ACC112 (cell line): ENCODE measurements at regions not wholly inside any gene's neighbourhood (a gene's known extent, or its start where the extent isn't known, plus 50 kb on each side); places are given as distances from the start of the nearest gene placed in this dataset.

Experiments
- H2AFZ ChIP-seq: fragments of 200-600 bp; sonication (generic); one replicate; pipeline ENCODE4 v1.6.0; 2017; ENCODE audit warnings: antibody characterized with exemption, low read length; ENCODE audit not compliant: unreplicated experiment
- H3K27ac ChIP-seq: fragments of 200-600 bp; sonication (generic); 2 replicates; pipeline ENCODE4 v1.5.1; 2014; ENCODE audit warnings: low read depth, mild to moderate bottlenecking, antibody characterized with exemption, low read length, moderate library complexity
- H3K27me3 ChIP-seq: fragments of 200-600 bp; sonication (generic); 2 replicates; pipeline ENCODE4 v1.6.1; 2014; ENCODE audit warnings: mild to moderate bottlenecking, antibody characterized with exemption, low read length, moderate library complexity, mixed read lengths; ENCODE audit not compliant: insufficient read depth
- H3K36me3 ChIP-seq: fragments of 200-600 bp; sonication (generic); 2 replicates; pipeline ENCODE4 v1.6.1; 2016; ENCODE audit warnings: mild to moderate bottlenecking, antibody characterized with exemption, low read length, moderate library complexity, mixed read lengths; ENCODE audit not compliant: insufficient read depth
- H3K4me1 ChIP-seq: fragments of 200-600 bp; sonication (generic); one replicate; pipeline ENCODE4 v1.6.1; 2016; ENCODE audit warnings: low read length, mixed read lengths; ENCODE audit not compliant: insufficient read depth, unreplicated experiment, control insufficient read depth
- H3K4me3 ChIP-seq: fragments of 200-600 bp; sonication (generic); 2 replicates; pipeline ENCODE4 v1.5.1; 2014; ENCODE audit warnings: mild to moderate bottlenecking, low read depth, low read length
- H3K79me2 ChIP-seq: fragments of 200-600 bp; sonication (generic); one replicate; pipeline ENCODE4 v1.6.0; 2016; ENCODE audit warnings: low read length; ENCODE audit not compliant: control insufficient read depth, unreplicated experiment, insufficient read depth

DNA sequence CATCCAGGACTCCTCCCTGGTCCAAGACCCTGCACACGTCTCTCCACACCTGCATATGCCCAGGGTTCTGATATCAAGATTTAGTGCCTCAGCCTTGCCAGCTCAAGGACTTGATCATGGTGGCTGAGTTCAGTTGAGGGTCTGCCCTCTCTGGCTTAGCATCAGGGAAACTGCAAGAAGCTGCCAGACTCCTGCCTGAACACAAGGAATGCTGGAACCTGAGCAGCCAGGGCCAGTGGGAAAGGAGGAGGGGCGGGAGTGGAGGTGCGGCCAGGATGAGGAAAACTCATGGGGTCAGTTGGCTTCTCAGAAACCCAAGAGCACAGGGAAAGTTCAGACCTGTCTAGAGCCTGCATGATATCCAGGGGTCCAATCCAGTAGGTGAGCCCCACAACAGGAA lies 546.1 kb downstream of the BUD13 start:
- Histone ChIP-seq H3K27me3 (no peaks in the 10 kb centered on the region), H3K4me1 (no peaks in the 10 kb centered on the region), H3K36me3 (no peaks in the 10 kb centered on the region), H3K27ac (no peak overlapping the region), H2AFZ (no peak overlapping the region), H3K79me2 (no peaks in the 10 kb centered on the region), H3K4me3 (no peak overlapping the region)

DNA sequence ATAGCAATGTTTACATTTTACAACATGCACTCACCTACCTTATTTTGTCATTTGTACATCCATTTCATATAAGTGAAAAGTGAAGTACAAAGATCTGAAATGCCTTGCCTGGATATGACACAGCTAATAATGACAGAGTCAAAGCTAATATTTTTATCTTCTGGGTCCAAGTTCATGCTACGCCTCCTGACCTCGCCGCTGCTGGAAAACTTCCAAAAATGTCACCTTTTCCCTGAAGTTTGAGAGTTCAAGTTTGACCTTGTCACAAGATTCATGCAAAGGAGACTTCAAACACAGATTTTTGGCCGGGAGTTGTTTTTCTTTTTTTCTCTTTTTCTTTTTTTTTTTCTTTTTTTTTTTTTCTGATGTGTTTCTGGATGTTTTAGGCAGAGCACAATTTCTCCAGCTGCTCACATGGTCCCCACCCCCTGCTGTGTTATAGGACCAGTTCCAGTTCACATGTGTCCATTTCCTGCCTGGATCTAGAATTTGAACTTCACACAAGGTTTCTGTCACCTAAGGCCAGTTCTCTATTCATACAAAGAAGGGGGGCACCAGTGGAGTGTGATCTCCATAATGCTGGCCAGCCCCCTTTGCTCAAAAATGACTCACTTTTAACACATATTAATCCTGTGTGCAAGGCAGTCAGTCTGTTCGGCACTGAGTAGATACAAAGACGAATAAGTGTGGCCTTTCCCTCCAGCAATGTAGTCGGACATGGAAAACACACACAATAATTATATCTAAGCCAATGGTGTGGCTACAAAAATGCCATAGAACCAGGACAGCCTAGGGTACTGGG lies 546.8 kb downstream of the BUD13 start:
- Histone ChIP-seq H2AFZ (no peak overlapping the region), H3K27me3 (no peaks in the 10 kb centered on the region), H3K36me3 (no peaks in the 10 kb centered on the region), H3K27ac (no peak overlapping the region), H3K4me3 (no peak overlapping the region), H3K4me1 (no peaks in the 10 kb centered on the region), H3K79me2 (no peaks in the 10 kb centered on the region)

DNA sequence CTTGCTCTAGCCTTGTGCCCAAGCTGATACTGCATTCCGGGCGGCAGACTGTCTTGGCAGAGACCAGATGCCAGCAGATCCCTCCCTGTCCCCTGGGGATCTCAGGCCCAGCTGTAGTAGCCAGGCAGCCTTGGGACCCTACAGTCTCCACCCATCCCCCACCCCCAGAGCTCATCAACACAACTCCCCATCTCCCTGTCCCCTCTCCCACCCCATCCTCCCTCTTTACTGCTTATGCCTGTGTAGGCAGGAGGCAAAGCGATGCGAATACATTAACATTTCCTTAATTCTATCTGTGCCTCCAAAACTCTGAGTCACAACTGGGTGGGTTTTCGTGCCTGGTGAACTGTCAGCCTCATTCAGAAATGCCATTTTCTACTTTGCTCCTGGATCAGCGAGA lies 547.6 kb downstream of the BUD13 start:
- no peak overlapping the region for H3K27ac ChIP-seq
- H3K27me3 ChIP-seq = no peaks in the 10 kb centered on the region
- H3K36me3 ChIP-seq = no peaks in the 10 kb centered on the region
- no peaks in the 10 kb centered on the region for H3K79me2 ChIP-seq
- no peak overlapping the region for H2AFZ ChIP-seq
- no peak overlapping the region for H3K4me3 ChIP-seq
- no peaks in the 10 kb centered on the region for H3K4me1 ChIP-seq

DNA sequence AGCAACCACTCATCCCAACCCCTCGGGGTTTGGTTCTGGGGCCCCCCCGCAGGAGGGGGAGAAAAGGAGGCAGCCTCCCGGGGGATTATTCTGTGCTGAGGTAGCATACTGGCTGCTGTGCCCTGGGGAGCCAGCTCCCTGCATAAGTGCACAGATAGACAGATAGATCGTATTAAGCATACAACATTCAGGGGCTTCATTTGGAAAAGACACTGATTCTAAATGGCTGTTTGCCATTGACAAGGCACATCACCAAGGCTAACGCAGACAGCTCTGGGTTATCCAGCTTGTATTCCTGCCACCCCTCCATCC lies 547.9 kb downstream of the BUD13 start:
- Histone ChIP-seq H2AFZ (no peak overlapping the region), H3K4me3 (no peak overlapping the region), H3K27me3 (no peaks in the 10 kb centered on the region), H3K79me2 (no peaks in the 10 kb centered on the region), H3K27ac (no peak overlapping the region), H3K4me1 (no peaks in the 10 kb centered on the region), H3K36me3 (no peaks in the 10 kb centered on the region)

DNA sequence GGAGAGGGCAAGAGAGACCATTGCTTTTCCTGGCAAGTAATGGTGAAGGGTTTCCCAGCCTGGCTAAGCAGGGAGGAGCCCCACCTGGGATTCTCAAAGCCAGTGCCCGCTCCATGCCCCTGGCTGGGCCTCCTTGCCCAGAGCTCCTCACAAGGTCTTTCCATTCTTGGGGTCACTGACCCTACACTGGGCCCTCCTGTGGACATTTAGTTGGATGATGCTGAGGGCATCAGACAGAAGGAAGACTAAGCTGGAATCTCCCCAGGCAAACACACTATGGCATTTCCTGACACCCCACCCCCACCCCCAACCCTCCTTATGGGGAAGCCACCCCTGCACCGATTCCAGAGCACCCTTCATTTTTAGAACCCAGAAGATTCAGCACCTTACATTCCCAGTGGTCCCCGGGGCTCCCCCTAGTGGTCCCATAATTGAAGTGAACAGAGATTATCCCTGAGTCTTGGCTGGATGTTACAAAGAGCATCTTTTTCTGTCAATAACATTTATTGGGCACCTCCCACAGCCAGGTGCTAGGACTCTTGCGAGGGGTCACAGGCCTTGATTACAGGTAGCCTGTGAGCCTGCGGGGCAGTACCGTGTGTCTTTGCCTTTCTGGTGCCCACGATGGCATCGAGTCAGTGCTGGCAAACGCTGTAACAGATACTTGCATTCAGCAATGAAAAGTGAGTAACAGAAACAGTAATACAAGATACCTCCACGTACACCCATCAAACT lies 548.5 kb downstream of the BUD13 start:
- Histone ChIP-seq H3K36me3 (no peaks in the 10 kb centered on the region), H3K4me1 (no peaks in the 10 kb centered on the region), H3K4me3 (no peak overlapping the region), H3K27ac (no peak overlapping the region), H3K27me3 (no peaks in the 10 kb centered on the region), H3K79me2 (no peaks in the 10 kb centered on the region), H2AFZ (no peak overlapping the region)

DNA sequence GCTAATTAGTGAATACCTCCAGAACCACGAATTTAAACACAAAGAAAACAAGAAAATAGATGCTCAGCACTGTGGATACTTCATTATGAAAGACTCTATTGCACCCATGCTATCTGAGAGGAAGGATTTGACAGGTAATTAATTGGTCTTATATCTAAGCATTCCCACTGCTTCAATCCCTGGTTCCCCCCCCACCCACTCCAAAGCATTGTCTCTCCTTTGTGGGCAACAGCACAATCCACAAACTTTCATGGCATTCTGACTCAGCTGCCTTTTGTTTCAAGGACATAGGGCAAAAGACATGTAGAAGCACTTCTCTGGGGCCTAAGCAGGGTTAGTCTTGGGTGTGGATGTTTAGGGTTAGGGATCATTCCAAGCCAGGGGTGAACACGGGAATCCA lies 551.4 kb downstream of the BUD13 start:
- Histone ChIP-seq H3K4me3 (no peak overlapping the region), H3K27me3 (no peaks in the 10 kb centered on the region), H3K27ac (no peak overlapping the region), H3K4me1 (no peaks in the 10 kb centered on the region), H3K36me3 (no peaks in the 10 kb centered on the region), H2AFZ (no peak overlapping the region), H3K79me2 (no peaks in the 10 kb centered on the region)

DNA sequence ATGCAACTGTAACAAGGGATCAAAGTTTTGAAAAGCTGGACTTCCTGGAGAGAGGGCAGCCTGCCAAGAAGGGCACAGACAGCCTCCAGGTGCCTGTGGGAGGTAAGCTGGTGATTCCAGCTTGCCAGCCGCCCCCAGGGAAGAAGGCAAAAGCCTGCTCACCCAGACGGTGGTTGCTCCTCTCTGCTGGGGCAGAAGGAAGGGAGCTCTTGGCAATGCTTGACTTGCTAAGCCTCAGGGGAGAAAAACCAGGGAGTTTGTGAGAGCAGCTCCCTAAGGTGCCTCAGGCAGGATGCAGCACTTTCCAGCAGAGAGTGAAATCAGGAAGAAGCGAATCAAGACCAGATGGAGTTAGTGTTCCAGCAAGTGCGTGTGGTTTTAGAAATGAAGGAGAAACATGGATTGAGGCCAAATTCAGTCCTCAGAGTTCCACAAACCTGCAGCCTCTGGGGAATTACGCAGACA lies 553.6 kb downstream of the BUD13 start:
- no peaks in the 10 kb centered on the region for H3K27me3 ChIP-seq
- H3K36me3 ChIP-seq = no peaks in the 10 kb centered on the region
- no peak overlapping the region for H3K27ac ChIP-seq
- no peak overlapping the region for H3K4me3 ChIP-seq
- no peak overlapping the region for H2AFZ ChIP-seq
- H3K4me1 ChIP-seq = no peaks in the 10 kb centered on the region
- H3K79me2 ChIP-seq = no peaks in the 10 kb centered on the region

DNA sequence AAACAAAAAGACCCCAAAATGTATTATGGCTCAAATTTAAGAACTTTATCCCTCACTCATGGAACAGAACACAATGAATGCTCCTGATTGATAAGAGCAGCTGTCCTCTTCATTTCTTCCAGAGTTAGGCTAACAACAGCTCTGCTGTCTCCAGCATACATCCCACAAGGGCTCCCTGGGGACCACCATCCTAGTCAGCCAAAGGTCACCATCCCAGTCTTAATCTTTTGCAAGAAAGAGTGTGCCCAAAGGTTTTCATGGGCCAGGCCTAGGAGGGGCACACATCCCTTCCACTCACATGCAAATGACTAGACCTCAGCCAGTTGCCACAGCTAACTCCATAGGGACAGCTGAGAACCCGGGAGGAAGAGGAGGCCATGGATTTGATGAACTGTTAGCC lies 555.3 kb downstream of the BUD13 start:
- no peak overlapping the region for H3K4me3 ChIP-seq

DNA sequence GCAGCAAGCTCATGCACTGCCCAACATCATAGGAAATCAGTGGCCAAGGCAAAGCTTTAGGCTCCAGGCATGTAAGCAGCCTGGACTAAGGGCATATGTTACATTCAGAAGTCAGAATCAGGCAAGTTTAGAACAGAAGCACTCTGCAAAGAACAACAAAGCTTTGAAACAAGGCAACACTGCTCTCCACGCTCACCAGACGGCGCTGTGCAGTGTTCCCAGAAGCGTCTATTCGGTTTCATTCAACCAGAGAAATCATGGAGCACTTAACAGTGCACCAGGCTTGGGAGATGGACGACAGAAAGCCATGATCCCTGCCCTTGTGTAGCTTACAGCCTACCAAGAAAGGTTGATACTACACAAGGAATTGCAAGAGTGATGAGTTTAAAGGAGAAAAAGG lies 555.8 kb downstream of the BUD13 start:
- H3K27me3 ChIP-seq = no peaks in the 10 kb centered on the region
- H3K4me3 ChIP-seq = no peak overlapping the region
- H3K27ac ChIP-seq = no peak overlapping the region
- H3K79me2 ChIP-seq = no peaks in the 10 kb centered on the region
- no peaks in the 10 kb centered on the region for H3K4me1 ChIP-seq
- no peak overlapping the region for H2AFZ ChIP-seq
- H3K36me3 ChIP-seq = no peaks in the 10 kb centered on the region

More for the DNA sequence above, 555.3 kb downstream of the BUD13 start:
- Histone ChIP-seq H3K27me3 (no peaks in the 10 kb centered on the region), H2AFZ (no peak overlapping the region), H3K27ac (no peak overlapping the region), H3K79me2 (no peaks in the 10 kb centered on the region), H3K4me1 (no peaks in the 10 kb centered on the region), H3K36me3 (no peaks in the 10 kb centered on the region)

DNA sequence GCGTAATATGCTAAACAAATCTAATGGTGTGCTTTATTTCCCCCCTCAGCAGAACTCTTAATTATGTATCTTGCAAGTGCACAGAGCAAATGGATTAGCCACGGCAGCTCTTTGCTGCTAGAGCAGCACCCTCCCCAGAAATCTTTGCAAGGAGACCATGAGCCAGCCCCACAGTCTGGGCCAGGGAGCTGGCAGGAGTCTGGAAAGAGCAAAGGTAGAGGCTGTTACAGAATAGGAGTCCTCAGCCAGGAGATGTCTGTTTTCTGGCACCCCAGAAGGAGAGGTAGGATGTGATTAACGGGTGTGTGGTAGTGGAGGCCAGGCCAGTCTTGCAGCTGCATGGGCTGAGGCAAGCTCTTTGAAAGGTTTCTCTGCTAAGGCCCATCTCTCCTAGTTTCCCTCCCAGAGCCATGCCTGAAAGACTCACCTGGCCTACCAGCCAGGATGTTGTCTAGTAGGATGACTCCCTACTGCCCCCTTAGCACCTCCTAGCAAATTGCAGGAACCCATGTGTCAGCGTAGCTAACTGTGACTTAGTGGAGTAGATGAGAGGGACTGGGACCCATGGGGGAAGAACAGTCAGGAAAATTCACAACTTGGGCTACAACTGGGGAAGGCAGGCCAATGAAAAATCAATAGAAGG lies 557.2 kb downstream of the BUD13 start:
- H3K27me3 ChIP-seq = no peaks in the 10 kb centered on the region
- H3K27ac ChIP-seq = no peak overlapping the region
- no peak overlapping the region for H2AFZ ChIP-seq
- no peaks in the 10 kb centered on the region for H3K79me2 ChIP-seq
- H3K36me3 ChIP-seq = no peaks in the 10 kb centered on the region
- H3K4me1 ChIP-seq = no peaks in the 10 kb centered on the region
- H3K4me3 ChIP-seq = no peak overlapping the region

DNA sequence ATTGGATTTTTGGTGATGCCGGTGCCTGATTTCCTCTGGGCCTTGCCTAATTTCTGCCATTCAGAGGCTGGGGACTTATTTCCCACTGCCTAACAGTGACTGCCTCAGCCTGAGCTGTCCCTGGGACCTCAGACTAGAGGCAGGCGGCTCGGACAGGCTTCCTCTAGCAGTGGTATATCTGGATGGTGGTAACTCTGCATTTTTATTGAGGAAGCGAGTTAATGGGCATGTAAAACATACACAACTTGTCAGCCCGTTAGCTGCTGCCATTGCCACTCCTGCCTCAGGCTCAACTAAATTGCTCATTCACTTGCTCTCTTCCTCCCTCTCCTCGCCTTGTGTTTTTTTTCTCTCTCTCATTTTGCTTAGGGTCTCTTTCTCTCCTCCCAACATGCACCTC lies 561.6 kb downstream of the BUD13 start:
- no peaks in the 10 kb centered on the region for H3K79me2 ChIP-seq
- H3K27me3 ChIP-seq = no peaks in the 10 kb centered on the region
- no peak overlapping the region for H3K27ac ChIP-seq
- H3K36me3 ChIP-seq = no peaks in the 10 kb centered on the region
- H3K4me3 ChIP-seq = no peak overlapping the region
- H3K4me1 ChIP-seq = no peaks in the 10 kb centered on the region
- no peak overlapping the region for H2AFZ ChIP-seq
